Astrocyte (in vitro differentiated cells and primary cell): ENCODE measurements at regions not wholly inside any gene's neighbourhood (a gene's known extent, or its start where the extent isn't known, plus 50 kb on each side); places are given as distances from the start of the nearest gene placed in this dataset.

ENCODE experiments used
- EZH2 ChIP-seq: IDR thresholded peaks from 2 replicates; pipeline ENCODE4 v1.6.1; 2012; ENCODE audit warnings: mild to moderate bottlenecking, low read length, inconsistent platforms; ENCODE audit not compliant: insufficient read depth
- TF ChIP-seq, protein P1 (sequence below): IDR thresholded peaks from 2 replicates; pipeline ENCODE4 v1.5.1; 2011; ENCODE audit warnings: low read depth, mild to moderate bottlenecking, inconsistent platforms, low read length, moderate library complexity; ENCODE audit not compliant: insufficient read depth

DNA sequence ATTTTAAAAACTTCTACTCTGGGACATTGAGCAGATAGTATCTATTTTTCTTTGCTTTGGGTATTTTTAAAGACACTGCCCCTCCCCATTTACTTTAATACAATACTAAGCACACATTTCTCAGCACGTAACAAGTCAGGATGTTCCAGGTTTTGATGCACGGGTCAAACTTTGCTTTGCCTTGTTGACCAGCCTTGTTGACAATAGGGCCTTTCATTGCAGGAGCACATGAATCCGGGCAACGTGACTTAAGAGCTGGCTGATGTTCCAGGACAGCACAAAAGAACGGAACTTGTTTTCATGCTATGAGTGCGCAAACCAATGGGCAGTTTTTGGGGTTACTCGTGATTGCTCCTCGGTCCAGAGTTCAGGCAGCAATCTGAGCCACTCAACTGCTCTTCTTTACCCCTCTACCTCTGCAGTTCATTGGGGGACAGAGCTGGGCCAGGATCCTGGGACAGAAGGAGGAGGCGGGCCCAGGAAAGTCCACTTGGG lies 78.6 kb upstream of the SLC22A16 start:
- TF ChIP-seq, protein P1, sequence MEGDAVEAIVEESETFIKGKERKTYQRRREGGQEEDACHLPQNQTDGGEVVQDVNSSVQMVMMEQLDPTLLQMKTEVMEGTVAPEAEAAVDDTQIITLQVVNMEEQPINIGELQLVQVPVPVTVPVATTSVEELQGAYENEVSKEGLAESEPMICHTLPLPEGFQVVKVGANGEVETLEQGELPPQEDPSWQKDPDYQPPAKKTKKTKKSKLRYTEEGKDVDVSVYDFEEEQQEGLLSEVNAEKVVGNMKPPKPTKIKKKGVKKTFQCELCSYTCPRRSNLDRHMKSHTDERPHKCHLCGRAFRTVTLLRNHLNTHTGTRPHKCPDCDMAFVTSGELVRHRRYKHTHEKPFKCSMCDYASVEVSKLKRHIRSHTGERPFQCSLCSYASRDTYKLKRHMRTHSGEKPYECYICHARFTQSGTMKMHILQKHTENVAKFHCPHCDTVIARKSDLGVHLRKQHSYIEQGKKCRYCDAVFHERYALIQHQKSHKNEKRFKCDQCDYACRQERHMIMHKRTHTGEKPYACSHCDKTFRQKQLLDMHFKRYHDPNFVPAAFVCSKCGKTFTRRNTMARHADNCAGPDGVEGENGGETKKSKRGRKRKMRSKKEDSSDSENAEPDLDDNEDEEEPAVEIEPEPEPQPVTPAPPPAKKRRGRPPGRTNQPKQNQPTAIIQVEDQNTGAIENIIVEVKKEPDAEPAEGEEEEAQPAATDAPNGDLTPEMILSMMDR: no peak
- TF ChIP-seq EZH2: no peak
